Peyer's patch (tissue), 4 donors: ENCODE measurements at regions not wholly inside any gene's neighbourhood (a gene's known extent, or its start where the extent isn't known, plus 50 kb on each side); places are given as distances from the start of the nearest gene placed in this dataset.

ENCODE experiments used
- CTCF ChIP-seq, 6 experiments: fragments of 450-650 bp in 4 of 6; fragments of 200-600 bp in 2 of 6; sonication (generic) in 1 of 6; IDR thresholded peaks; one replicate each; pipeline ENCODE4 v1.5.1; 2017 to 2019; ENCODE audit warnings: antibody characterized with exemption in 6 of 6, mild to moderate bottlenecking in 3 of 6, moderate library complexity in 1 of 6
- POLR2A ChIP-seq, 2 donors: fragments of 450-650 bp; IDR thresholded peaks; one replicate each; pipeline ENCODE4 v1.5.1; 2017; ENCODE audit warnings: antibody characterized with exemption in 2 of 2, mild to moderate bottlenecking in 2 of 2, moderate library complexity in 2 of 2

DNA sequence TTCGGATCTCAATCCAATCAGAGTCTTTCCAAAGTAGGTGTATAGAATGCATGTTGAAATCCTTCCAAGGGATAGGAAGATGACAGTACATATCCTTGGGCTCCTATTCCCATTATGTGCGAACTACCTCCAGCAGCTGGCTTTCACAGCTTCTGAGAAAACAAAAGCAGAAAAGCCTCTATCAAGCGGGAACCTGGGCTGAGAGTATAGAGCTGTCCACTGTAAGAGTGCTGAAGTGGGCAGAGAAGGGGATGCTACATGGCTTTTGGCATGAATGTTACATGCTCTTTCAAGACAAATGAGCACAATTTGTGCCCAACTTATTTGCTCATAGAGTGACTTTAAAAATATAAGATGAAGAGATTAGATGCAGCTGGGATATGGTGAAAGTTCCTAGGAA, 993.5 kb downstream of the CDH8 start:
- TF ChIP-seq CTCF (IDR thresholded peaks at IDR 0.05), result no peak
- TF ChIP-seq POLR2A (IDR thresholded peaks at IDR 0.05), result no peak
